GM18951 (cell line): ENCODE measurements at regions not wholly inside any gene's neighbourhood (a gene's known extent, or its start where the extent isn't known, plus 50 kb on each side); places are given as distances from the start of the nearest gene placed in this dataset.
"Not testable (repeated sequence)": the region's sequence is repeated elsewhere in the genome, so short reads cannot be mapped to it uniquely, and the experiment has no call there.

Source experiments
- POLR2A ChIP-seq: IDR thresholded peaks from 4 replicates; pipeline ENCODE4 v1.6.1; 2011; ENCODE audit warnings: mild to moderate bottlenecking; ENCODE audit not compliant: insufficient read length, insufficient read depth; ENCODE audit errors: extremely low read depth
- in situ Hi-C: fragments of 300-500 bp; cut with MboI; formaldehyde crosslinking; loops from one replicate; pipeline ENCODE4 v1.12.0; 2022; ENCODE audit warnings: low sequenced_read_pairs, mixed read lengths, inconsistent platforms; ENCODE audit not compliant: unreplicated experiment

DNA sequence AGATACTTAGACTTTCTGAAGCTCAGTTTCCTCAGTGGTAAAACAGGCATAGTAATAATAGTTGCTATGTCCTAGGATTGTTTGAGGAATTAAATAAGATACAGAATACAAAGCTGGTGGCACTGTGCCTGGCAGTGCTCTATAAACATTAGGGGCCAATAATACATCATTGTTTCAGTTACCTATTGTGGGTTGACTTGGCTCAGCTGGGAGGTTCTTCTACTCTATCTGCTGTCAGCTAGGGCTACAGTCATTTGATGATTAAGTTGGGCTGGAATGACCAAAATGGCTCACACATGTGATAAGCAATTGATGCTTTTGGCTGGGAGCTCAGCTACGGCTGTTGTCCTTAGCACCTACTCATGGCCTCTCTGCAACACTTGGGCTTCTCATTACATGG is 121.2 kb upstream of the USP9X start:
- no peak for TF ChIP-seq POLR2A
- in situ Hi-C loops: no loop called here

DNA sequence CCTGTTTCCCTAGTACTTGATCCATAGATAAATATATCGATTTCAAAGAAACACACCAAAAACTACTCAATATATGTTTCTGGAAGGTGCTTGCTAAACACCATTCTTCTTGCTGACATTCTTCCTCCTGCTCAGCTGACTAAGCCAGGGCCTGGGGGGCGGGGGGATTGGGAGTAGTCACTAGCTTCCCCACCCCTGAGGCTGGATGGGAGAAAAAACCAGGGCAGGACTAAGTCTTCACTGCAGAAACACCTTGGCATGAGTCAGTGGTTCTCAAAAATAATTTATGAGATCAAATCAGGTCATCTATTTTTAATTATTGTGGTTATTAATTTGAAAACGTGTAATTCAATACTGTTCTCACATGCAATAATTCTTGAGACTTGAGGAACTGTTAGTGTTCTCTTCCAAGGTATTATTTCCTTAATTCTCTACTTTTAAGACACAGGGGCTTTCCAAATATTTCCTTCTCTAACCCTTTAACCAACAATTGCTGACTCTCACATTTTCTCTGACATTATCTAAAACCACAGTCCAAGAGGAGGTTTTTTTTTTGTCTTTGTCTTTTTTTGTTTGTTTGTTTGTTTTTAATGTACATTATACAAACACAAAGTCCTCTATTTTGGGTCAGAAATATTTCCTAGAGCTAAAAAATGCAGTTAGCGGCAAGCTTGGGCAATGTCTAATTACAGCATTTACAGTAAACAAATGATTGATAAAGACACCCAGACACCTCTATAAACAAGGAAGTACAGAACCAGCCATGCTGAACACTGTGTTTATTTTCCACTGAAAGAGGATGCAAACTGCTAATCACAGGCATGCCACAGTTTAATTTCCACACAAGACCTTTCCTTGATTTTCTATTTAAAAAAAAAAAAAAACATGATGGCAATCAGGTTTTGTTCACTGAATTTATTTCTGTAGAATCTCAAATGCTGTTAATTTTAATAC is 120.3 kb upstream of the USP9X start:
- TF ChIP-seq POLR2A: no peak
- in situ Hi-C loops: no loop called here

DNA sequence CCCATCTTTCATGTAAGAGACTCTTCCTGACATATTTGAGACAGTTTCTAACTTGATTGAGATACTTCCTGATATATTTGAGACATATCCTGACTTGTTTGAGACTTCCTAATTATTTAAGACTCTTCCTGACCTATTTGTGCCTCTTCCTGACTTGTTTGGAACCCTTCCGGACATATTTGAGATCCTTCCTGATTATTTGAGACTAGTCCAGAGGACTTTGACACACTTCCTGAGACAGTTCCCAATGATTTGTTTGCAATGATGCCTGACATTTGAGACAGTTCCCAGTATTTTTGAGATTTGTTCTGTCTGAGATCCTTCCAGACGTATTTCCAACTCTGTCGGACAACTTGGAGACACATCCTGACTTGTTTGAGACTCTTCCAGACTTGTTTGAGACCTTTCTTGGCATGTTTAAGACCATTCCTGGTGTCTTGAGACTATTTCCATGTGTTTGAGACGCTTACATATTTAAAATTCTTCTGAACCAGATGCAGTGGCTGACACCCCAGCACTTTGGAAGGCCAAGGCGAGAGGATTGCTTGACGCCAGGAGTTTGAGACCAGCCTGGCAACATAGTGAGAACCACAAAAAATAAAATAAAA is 118.9 kb upstream of the USP9X start:
- TF ChIP-seq POLR2A: no peak
- in situ Hi-C loops: no loop called here

DNA sequence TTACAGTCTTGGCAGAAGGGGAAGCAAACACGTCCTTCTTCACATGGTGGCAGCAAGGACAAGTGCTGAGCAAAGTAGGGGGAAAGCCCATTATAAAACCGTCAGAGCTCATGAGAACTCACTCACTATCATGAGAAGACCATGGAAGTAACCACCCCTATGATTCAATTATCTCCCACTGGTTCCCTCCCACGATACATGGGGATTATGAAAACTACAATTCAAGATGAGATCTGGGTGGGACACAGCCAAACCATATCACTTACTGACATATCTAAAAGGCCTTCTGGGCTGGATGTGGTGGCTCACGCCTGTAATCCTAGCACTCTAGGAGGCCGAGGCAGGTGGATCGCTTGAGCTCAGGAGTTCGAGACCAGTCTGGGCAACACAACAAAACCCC is 117.1 kb upstream of the USP9X start:
- in situ Hi-C loops: no loop called here
- TF ChIP-seq POLR2A: no peak

DNA sequence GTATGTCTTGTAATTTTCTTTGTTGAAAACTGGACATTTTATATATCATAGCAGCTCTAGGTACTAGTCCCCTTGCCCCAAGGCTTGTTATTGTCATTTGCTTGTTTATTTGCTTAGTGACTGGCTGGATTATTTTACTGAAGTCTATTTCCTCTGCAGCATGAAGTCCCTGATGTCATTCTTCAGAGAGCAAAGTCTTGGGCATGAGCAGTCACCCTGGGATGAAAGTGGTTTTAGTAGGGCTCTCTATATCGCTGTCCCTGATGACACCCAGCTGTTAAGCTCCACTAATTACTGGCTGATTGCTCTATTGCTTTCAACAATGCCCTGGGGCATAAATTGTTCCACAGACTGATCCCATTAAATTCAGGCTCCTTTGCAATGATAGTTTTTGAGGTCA is 113.5 kb upstream of the USP9X start:
- in situ Hi-C loops: no loop called here
- no peak for TF ChIP-seq POLR2A

DNA sequence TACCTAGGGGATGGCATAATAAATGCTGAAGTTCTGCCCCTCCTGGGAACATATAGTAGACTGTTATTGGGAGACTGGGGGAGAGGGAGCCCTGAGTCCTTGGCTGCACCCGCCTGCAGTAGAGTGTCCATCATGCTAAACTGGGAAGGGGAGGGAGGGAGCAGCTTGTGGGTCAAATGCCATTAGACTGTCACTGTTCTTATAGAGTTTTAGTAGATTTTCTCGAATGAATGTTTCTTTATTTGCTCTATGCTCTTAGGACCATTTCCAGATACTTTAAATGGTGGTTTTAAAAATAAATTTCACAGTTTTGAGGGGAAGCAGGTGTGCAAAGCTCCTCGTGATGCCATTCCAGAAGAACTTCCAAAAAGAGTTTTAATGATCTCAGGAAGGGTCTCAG is 111.6 kb upstream of the USP9X start:
- TF ChIP-seq POLR2A: no peak
- in situ Hi-C loops: no loop called here

DNA sequence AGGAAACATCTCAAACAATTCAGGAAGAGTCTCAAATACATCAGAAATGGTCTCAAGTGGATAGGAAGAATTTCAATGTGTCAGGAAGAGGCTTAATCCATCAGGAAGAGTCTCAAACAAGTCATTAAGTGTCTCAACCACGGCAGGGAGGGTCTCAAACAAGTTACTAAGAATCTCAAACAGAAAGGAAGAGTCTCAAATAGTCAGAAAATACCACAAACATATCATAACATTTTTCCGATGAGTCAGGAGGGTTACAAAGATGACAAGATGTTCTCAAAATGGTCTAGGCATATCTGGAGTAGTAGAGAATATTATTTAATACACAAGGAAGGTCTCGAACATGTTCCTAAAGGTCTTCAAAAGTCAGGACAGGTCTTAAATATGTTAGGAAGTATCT is 109.3 kb upstream of the USP9X start:
- TF ChIP-seq POLR2A: no peak
- in situ Hi-C loops: no loop called here

DNA sequence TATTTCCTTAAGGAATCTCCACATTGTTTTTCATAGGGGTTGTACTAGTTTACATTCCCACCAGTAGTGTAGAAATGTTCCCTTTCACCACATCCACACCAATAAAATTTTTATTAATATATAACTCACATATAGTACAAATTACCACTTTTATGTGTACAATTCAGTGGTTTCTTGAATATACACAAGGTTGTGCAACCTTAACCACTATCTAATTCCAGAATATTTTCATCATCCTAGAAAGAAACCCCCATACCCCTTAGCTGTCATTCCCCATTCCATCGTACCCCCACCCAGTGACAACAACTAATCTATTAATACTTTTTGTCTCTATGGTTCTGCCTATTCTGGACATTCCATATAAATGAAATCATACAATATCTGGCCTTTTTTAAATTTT is 108.3 kb upstream of the USP9X start:
- TF ChIP-seq POLR2A: no peak
- in situ Hi-C loops: no loop called here

DNA sequence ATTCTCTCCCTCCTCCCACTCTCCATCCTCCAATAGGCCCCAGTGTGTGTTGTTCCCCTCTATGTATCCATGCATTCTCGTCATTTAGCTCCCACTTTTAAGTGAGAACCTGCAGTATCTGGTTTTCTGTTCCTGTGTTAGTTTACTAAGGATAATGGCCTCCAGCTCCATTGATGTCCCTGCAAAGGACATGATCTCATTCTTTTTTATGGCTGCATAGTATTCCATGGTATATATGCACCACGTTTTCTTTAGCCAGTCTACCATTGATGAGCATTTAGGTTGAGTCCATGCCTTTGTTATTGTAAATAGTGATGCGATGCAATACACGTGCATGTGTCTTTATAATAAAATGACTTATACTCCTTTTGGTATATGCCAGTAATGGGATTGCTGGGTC is 100.3 kb upstream of the USP9X start:
- in situ Hi-C loops: no loop called here

DNA sequence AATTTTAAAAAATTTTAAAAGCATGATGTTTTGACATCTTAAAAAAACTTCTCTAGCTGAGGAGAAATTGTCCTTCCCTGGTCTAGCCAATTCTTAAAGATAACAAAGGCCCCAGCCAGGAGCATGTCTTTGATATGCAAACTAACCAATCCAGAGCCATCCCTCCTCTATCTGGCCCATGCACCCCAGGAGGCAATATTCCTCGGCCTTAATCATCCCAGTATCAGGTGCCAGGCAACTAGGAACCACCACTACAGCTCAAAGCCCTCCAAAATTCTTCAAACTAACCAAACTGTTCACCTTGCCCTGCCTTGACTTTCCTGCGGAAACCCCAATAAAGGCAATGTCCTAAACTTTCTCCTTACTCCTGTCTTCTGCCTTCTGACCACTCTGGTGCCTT is 97.8 kb upstream of the USP9X start:
- in situ Hi-C loops: no loop called here
- no peak for TF ChIP-seq POLR2A

More for the DNA sequence above, 100.3 kb upstream of the USP9X start:
- TF ChIP-seq POLR2A: no peak

DNA sequence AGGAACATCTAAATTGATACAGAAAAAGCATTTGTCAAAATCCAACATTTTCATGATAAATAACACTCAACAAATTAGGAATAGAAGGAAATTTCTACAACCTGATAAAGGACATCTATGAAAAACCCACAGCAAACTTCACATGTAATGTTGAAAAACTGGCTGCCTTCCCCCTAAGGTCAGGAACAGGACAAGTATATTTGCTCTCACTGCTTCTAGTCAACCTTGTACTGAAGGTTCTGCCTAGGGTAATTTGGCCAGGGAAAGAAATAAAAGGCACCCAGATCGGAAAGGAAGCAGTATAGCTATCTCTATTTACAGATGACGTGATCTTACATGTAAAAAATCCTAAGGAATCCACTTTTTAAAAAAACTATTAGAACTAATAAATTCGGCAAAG is 97.1 kb upstream of the USP9X start:
- in situ Hi-C loops: no loop called here
- TF ChIP-seq POLR2A: no peak

DNA sequence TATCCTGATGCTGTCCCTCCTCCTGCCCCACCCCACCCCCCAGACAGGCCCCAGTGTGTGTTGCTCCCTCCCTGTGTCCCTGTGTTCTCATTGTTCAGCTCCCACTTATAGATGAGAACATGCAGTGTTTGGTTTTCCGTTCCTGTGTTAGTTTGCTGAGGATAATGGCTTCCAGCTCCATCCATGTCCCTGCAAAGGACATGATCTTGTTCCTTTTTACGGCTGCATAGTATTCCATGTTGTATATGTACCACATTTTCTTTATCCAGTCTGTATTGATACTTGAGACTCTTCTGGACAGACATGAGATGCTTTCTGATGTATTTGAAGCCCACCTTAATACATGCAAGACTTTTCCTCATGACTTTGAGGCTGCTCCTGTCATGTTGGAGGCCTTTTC is 91.8 kb upstream of the USP9X start:
- in situ Hi-C loops: not testable (repeated sequence)

DNA sequence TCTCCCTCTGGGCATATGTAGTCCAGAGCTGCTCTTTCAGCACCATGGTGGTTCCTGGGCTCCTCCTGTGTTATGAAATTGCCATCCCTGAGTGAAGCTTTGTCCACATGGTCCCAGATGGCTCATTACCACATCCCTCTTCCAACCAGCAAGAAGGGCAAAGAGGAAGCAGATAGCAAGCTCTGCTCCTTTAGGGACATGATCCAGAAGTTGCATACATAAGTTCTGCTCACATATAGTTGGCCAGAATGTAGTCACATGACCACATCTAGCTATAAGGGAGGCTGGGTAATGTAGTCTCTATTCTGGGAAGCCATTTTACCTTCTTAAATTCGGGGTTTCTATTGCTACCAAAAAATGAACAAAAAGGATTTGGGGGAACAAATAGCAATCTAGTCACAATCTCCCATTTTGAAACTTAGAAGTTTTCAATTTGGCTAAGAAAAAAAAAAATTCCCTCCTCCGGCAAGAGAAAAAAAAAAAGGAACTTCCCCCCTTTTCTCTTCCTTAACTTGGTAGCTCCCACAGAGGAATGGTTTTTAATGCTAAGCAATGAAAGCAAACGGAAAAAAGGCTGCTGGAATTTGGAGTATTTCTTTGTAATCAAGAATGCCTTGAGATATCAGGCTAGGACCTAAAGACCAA is 88.2 kb upstream of the USP9X start:
- TF ChIP-seq POLR2A: no peak
- in situ Hi-C loops: no loop called here

DNA sequence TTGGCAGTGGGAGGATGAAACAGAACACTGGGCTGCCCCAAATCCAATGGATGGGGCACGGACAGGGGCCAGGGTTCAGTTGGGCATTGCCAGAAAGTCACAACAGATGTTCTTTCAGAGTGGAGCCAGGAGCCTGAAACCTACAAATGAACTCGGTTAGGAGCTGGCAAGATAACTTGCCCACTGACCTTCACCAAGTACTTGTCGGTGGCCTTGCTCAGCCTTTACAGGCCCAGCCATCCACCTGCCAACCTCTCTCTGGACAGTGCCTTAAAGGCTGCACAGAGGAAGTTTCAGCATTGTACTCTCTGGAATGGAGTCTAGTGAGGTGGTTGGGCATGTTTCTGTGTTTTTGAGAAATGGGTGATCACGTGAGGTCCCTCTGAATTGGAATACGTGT is 87.1 kb upstream of the USP9X start:
- in situ Hi-C loops: no loop called here
- TF ChIP-seq POLR2A: no peak

DNA sequence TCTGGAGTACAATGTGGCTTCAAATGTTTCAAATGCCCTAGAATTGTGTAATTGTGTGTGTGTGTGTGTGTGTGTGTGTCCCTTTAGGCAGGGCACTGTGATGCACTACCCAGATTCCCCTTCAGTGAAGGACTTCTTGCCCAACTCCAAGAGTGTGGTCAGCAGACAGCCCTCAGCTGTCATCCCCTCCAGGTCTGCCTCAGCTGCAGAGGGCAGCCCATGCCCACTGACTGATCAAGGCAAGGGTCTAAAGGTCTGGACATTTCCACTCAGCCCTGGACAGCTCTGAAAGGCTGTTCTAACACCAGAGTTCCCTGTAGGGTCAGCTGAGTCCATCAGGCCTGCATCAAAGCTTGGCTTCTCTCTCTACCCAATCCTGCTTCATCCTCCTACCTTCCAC is 83.9 kb upstream of the USP9X start:
- in situ Hi-C loops: no loop called here
- no peak for TF ChIP-seq POLR2A
